Trophoblast cell (in vitro differentiated cells and primary cell): ENCODE measurements at regions not wholly inside any gene's neighbourhood (a gene's known extent, or its start where the extent isn't known, plus 50 kb on each side); places are given as distances from the start of the nearest gene placed in this dataset.
"Not testable (repeated sequence)": the region's sequence is repeated elsewhere in the genome, so short reads cannot be mapped to it uniquely, and the experiment has no call there.

ENCODE experiments used
- DNase-seq, 2 donors: peaks; one replicate each; pipeline ENCODE4 v3.0.0-alpha.2; 2016
- H2AFZ ChIP-seq: 2 replicates; pipeline ENCODE4 v1.6.1; 2013; ENCODE audit warnings: low read length, moderate library complexity, mild to moderate bottlenecking; ENCODE audit not compliant: insufficient read depth, poor library complexity
- H2AK5ac ChIP-seq: 2 replicates; pipeline ENCODE4 v1.6.1; 2013; ENCODE audit warnings: mild to moderate bottlenecking, low read length
- H2BK120ac ChIP-seq: 2 replicates; pipeline ENCODE4 v1.6.1; 2013; ENCODE audit warnings: low read length, mild to moderate bottlenecking, moderate library complexity; ENCODE audit not compliant: insufficient read depth, poor library complexity
- H2BK12ac ChIP-seq: 2 replicates; pipeline ENCODE4 v1.6.1; 2013; ENCODE audit warnings: mild to moderate bottlenecking, low read length, moderate library complexity
- H2BK5ac ChIP-seq: 2 replicates; pipeline ENCODE4 v1.6.1; 2013; ENCODE audit warnings: low read length, low read depth, moderate library complexity, mild to moderate bottlenecking; ENCODE audit not compliant: poor library complexity
- H3K14ac ChIP-seq: 2 replicates; pipeline ENCODE4 v1.6.1; 2013; ENCODE audit warnings: mild to moderate bottlenecking, low read length
- H3K18ac ChIP-seq: 2 replicates; pipeline ENCODE4 v1.6.1; 2013; ENCODE audit warnings: mild to moderate bottlenecking, low read length
- H3K23ac ChIP-seq: 2 replicates; pipeline ENCODE4 v1.6.1; 2013; ENCODE audit warnings: low read length
- H3K27ac ChIP-seq: 2 replicates; pipeline ENCODE4 v1.5.1; 2013; ENCODE audit warnings: low read depth, mild to moderate bottlenecking, inconsistent platforms, low read length, moderate library complexity
- H3K27me3 ChIP-seq: 2 replicates; pipeline ENCODE4 v1.6.1; 2013; ENCODE audit warnings: inconsistent platforms, mild to moderate bottlenecking, low read length, moderate library complexity; ENCODE audit not compliant: insufficient read depth
- H3K36me3 ChIP-seq, 2 experiments: 1 replicate in 1 of 2; 2 replicates in 1 of 2; pipeline ENCODE4 v1.6.1; 2013; ENCODE audit warnings: low read length in 2 of 2, mild to moderate bottlenecking in 2 of 2, moderate library complexity in 1 of 2; ENCODE audit not compliant: insufficient read depth in 2 of 2, control insufficient read depth in 1 of 2
- H3K4ac ChIP-seq: 2 replicates; pipeline ENCODE4 v1.6.1; 2013; ENCODE audit warnings: low read depth, mild to moderate bottlenecking, low read length, moderate library complexity
- H3K4me1 ChIP-seq, 2 experiments: 1 replicate in 1 of 2; 2 replicates in 1 of 2; pipeline ENCODE4 v1.6.1; 2013; ENCODE audit warnings: low read length in 2 of 2, mild to moderate bottlenecking in 2 of 2, moderate library complexity in 1 of 2; ENCODE audit not compliant: insufficient read depth in 2 of 2, control insufficient read depth in 1 of 2
- H3K4me2 ChIP-seq: 2 replicates; pipeline ENCODE4 v1.6.1; 2013; ENCODE audit warnings: inconsistent platforms, mild to moderate bottlenecking, low read length, moderate library complexity
- H3K4me3 ChIP-seq: 2 replicates; pipeline ENCODE4 v1.5.1; 2013; ENCODE audit warnings: mild to moderate bottlenecking, low read depth, low read length, inconsistent platforms
- H3K79me1 ChIP-seq: one replicate; pipeline ENCODE4 v1.6.1; 2013; ENCODE audit warnings: low read length
- H3K79me2 ChIP-seq: 2 replicates; pipeline ENCODE4 v1.6.1; 2013; ENCODE audit warnings: low read length, mild to moderate bottlenecking; ENCODE audit not compliant: control insufficient read depth, insufficient read depth, poor library complexity
- H3K9ac ChIP-seq: 2 replicates; pipeline ENCODE4 v1.6.1; 2013; ENCODE audit warnings: mild to moderate bottlenecking, low read length
- H3K9me3 ChIP-seq: 2 replicates; pipeline ENCODE4 v1.6.1; 2013; ENCODE audit warnings: low read depth, mild to moderate bottlenecking, control low read depth, inconsistent platforms, low read length; ENCODE audit not compliant: insufficient read depth
- H4K12ac ChIP-seq: 2 replicates; pipeline ENCODE4 v1.6.1; 2013; ENCODE audit warnings: low read depth, mild to moderate bottlenecking, low read length, moderate library complexity
- H4K8ac ChIP-seq: 2 replicates; pipeline ENCODE4 v1.6.1; 2013; ENCODE audit warnings: low read depth, mild to moderate bottlenecking, low read length, moderate library complexity
- H4K91ac ChIP-seq: one replicate; pipeline ENCODE4 v1.6.1; 2013; ENCODE audit warnings: low read depth, mild to moderate bottlenecking, low read length, moderate library complexity
- WGBS: extraction: QIAGEN DNeasy Blood & Tissue Kit; methylation state at CpG from one replicate; pipeline ENCODE4 v1.1.7; 2013; ENCODE audit warnings: missing lambda C conversion rate; ENCODE audit not compliant: insufficient read length, insufficient coverage; ENCODE audit errors: extremely low coverage; 5-methylcytosine and 5-hydroxymethylcytosine counted together

GRCh38 chrX:26915064-26915463 lies 548.1 kb downstream of the PPP4R3C start:
- Histone ChIP-seq H3K9me3 (no peaks in the 10 kb centered on the region), H3K27me3 (no peaks in the 10 kb centered on the region), H3K4me2 (no peak overlapping the region), H2AK5ac (no peak overlapping the region), H4K12ac (no peak overlapping the region), H3K4me3 (no peak overlapping the region), H4K8ac (no peak overlapping the region), H2BK12ac (no peak overlapping the region), H3K4ac (no peak overlapping the region), H3K14ac (no peak overlapping the region), H2AFZ (no peak overlapping the region), H2BK120ac (no peak overlapping the region), H3K79me2 (no peaks in the 10 kb centered on the region), H3K36me3 (no peaks in the 10 kb centered on the region), H3K27ac (no peak overlapping the region), H3K79me1 (no peaks in the 10 kb centered on the region), H3K23ac (no peak overlapping the region), H3K18ac (no peak overlapping the region), H4K91ac (no peak overlapping the region), H3K4me1 (no peaks in the 10 kb centered on the region), H3K9ac (no peak overlapping the region), H2BK5ac (no peak overlapping the region)
- WGBS: no CpG with 5 or more reads among the region's 2 CpGs
- no peak for DNase-seq

- Histone ChIP-seq H3K79me2 (no peaks in the 10 kb centered on the region), H2AK5ac (no peak overlapping the region), H3K4ac (no peak overlapping the region), H3K79me1 (no peaks in the 10 kb centered on the region), H3K18ac (no peak overlapping the region), H4K8ac (no peak overlapping the region), H2BK120ac (no peak overlapping the region), H3K4me1 (no peaks in the 10 kb centered on the region), H3K27me3 (no peaks in the 10 kb centered on the region), H3K27ac (no peak overlapping the region), H3K14ac (no peak overlapping the region), H3K36me3 (no peaks in the 10 kb centered on the region), H4K91ac (no peak overlapping the region), H3K23ac (no peak overlapping the region), H2AFZ (no peak overlapping the region), H3K9me3 (no peaks in the 10 kb centered on the region), H2BK5ac (no peak overlapping the region), H3K4me2 (no peak overlapping the region), H2BK12ac (no peak overlapping the region), H3K4me3 (no peak overlapping the region), H4K12ac (no peak overlapping the region), H3K9ac (no peak overlapping the region)
- no peak for DNase-seq
- WGBS: no CpG with 5 or more reads among the region's 2 CpGs
Observed at GRCh38 chrX:26914232-26914631, 548.9 kb downstream of the PPP4R3C start.

- WGBS: no CpG with 5 or more reads among the region's 3 CpGs
- not testable (repeated sequence) for H3K4me3 ChIP-seq
Observed at GRCh38 chrX:26911785-26912184, 551.4 kb downstream of the PPP4R3C start.

GRCh38 chrX:26909728-26910127 lies 553.4 kb downstream of the PPP4R3C start:
- H2BK120ac ChIP-seq: no peak overlapping the region
- H2AK5ac ChIP-seq: no peak overlapping the region
- no peak overlapping the region for H2BK5ac ChIP-seq
- no peak overlapping the region for H3K4ac ChIP-seq
- no peaks in the 10 kb centered on the region for H3K27me3 ChIP-seq
- no peak overlapping the region for H4K91ac ChIP-seq
- no peak overlapping the region for H3K9ac ChIP-seq
- H3K27ac ChIP-seq: no peak overlapping the region
- no peaks in the 10 kb centered on the region for H3K4me1 ChIP-seq
- no peak overlapping the region for H4K12ac ChIP-seq
- no peak overlapping the region for H3K18ac ChIP-seq
- H3K79me2 ChIP-seq: no peaks in the 10 kb centered on the region
- no peak overlapping the region for H3K4me2 ChIP-seq
- no peak overlapping the region for H3K4me3 ChIP-seq
- DNase-seq: no peak
- H3K23ac ChIP-seq: no peak overlapping the region
- H3K14ac ChIP-seq: no peak overlapping the region
- no peak overlapping the region for H4K8ac ChIP-seq
- H3K36me3 ChIP-seq: no peaks in the 10 kb centered on the region
- H3K79me1 ChIP-seq: no peaks in the 10 kb centered on the region
- WGBS: no CpG with 5 or more reads among the region's 2 CpGs
- no peak overlapping the region for H2BK12ac ChIP-seq
- no peaks in the 10 kb centered on the region for H3K9me3 ChIP-seq
- H2AFZ ChIP-seq: no peak overlapping the region

More at GRCh38 chrX:26911785-26912184, 551.4 kb downstream of the PPP4R3C start:
- not testable (repeated sequence) for H3K9ac ChIP-seq, H3K27me3 ChIP-seq, H3K23ac ChIP-seq, H3K4me2 ChIP-seq, H3K9me3 ChIP-seq, H3K18ac ChIP-seq, H4K91ac ChIP-seq, H4K8ac ChIP-seq, H3K79me1 ChIP-seq, H3K14ac ChIP-seq, H3K27ac ChIP-seq, H4K12ac ChIP-seq, H2BK12ac ChIP-seq, DNase-seq, H3K4me1 ChIP-seq, H2AFZ ChIP-seq, H3K36me3 ChIP-seq, H3K4ac ChIP-seq, H2BK5ac ChIP-seq, H3K79me2 ChIP-seq, H2BK120ac ChIP-seq, H2AK5ac ChIP-seq
